EL (cell line): ENCODE measurements at regions not wholly inside any gene's neighbourhood (a gene's known extent, or its start where the extent isn't known, plus 50 kb on each side); places are given as distances from the start of the nearest gene placed in this dataset.

Experiments
- DNase-seq: peaks from one replicate; pipeline ENCODE4 v3.0.0-alpha.2; 2016

- DNase-seq = no peak
These were observed 216.5 kb downstream of the TMEM114 start for GRCh38 chr16:8373676-8374431.

GRCh38 chr16:8372141-8372540, 218.2 kb downstream of the TMEM114 start:
- DNase-seq = no peak

GRCh38 chr16:8370374-8371270, 219.7 kb downstream of the TMEM114 start:
- DNase-seq = peak; percentile 5

- no peak for DNase-seq
These were observed 231.4 kb downstream of the TMEM114 start for GRCh38 chr16:8358937-8359336.

- no peak for DNase-seq
These were observed 234.6 kb downstream of the TMEM114 start for GRCh38 chr16:8355675-8356074.

- DNase-seq = no peak
These were observed 244.0 kb downstream of the TMEM114 start for GRCh38 chr16:8346294-8346693.

- DNase-seq = no peak
These were observed 248.0 kb downstream of the TMEM114 start for GRCh38 chr16:8342276-8342675.

- no peak for DNase-seq
These were observed 259.6 kb downstream of the TMEM114 start for GRCh38 chr16:8330761-8331160.

- no peak for DNase-seq
These were observed 264.1 kb downstream of the TMEM114 start for GRCh38 chr16:8326232-8326631.

GRCh38 chr16:8323153-8323552, 267.2 kb downstream of the TMEM114 start:
- no peak for DNase-seq

- DNase-seq = no peak
These were observed 270.2 kb downstream of the TMEM114 start for GRCh38 chr16:8320131-8320530.

- DNase-seq = no peak
These were observed 279.5 kb downstream of the TMEM114 start for GRCh38 chr16:8310816-8311215.

- no peak for DNase-seq
These were observed 280.0 kb downstream of the TMEM114 start for GRCh38 chr16:8310323-8310722.

- no peak for DNase-seq
These were observed 285.1 kb downstream of the TMEM114 start for GRCh38 chr16:8305201-8305600.

- DNase-seq = no peak
These were observed 290.7 kb downstream of the TMEM114 start for GRCh38 chr16:8299635-8300034.

- no peak for DNase-seq
These were observed 294.6 kb downstream of the TMEM114 start for GRCh38 chr16:8295513-8296237.

GRCh38 chr16:8293413-8293812, 296.9 kb downstream of the TMEM114 start:
- no peak for DNase-seq

- no peak for DNase-seq
These were observed 298.0 kb downstream of the TMEM114 start for GRCh38 chr16:8292271-8292670.

GRCh38 chr16:8286348-8286747, 304.0 kb downstream of the TMEM114 start:
- DNase-seq = no peak

GRCh38 chr16:8283195-8283594, 307.1 kb downstream of the TMEM114 start:
- no peak for DNase-seq

- no peak for DNase-seq
These were observed 312.2 kb downstream of the TMEM114 start for GRCh38 chr16:8278031-8278580.

- no peak for DNase-seq
These were observed 319.0 kb downstream of the TMEM114 start for GRCh38 chr16:8271344-8271743.

GRCh38 chr16:8262299-8262698, 328.0 kb downstream of the TMEM114 start:
- DNase-seq = no peak
